GM21737 (cell line): ENCODE measurements at regions not wholly inside any gene's neighbourhood (a gene's known extent, or its start where the extent isn't known, plus 50 kb on each side); places are given as distances from the start of the nearest gene placed in this dataset.

Experiments used
- ATAC-seq: cut with Tn5 transposase; IDR thresholded peaks from one replicate; pipeline ENCODE4 v1.9.1; 2021; ENCODE audit warnings: mild to moderate bottlenecking, moderate library complexity; ENCODE audit not compliant: unreplicated experiment

DNA sequence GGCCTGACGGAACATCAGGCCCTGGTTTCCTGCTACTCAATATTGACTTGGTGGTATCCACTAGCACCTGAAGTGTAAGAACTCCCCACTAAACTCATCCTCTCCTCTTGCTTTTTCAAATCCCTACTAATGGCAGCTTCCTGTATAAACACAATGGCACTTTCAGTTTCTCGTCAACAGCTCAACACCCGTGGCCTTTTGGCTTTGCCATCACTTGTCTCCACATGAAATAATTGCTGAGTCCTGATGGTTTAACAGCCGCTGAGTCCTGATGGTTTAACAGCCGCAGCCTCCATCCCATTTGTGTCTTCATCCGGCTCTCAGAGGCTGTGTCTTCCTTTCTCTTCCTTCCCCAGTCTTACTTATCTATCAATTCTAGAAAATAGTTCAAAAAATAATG is 261.4 kb upstream of the PITRM1 start:
- ATAC-seq = no peak

- ATAC-seq = no peak
Observed at GRCh38 chr10:3433131-3433530, 260.5 kb upstream of the PITRM1 start.

- no peak for ATAC-seq
Observed at GRCh38 chr10:3432081-3432825, 259.7 kb upstream of the PITRM1 start.

- no peak for ATAC-seq
Observed at GRCh38 chr10:3430501-3430900, 257.9 kb upstream of the PITRM1 start.

DNA sequence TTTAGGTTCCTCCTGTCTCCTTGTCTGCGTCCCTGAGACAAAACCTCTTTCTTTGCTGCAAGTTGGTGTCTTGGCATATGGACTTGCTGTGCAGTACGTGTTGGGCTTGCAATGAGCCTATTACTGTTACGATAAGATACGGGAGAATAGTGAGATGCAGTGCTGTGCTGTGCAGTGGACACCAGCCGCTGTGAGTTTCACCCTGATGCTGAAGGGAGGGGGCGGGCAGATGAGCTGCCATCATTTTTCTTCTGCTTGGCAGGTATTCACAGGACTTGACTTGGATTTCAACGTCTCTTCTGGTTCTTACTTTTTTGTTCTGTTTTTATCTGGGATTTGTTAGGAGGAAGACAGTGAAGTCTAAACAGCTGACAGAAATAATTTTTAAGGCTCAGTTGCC is 257.1 kb upstream of the PITRM1 start:
- ATAC-seq = no peak

GRCh38 chr10:3428826-3429225 is 256.2 kb upstream of the PITRM1 start:
- ATAC-seq = no peak

DNA sequence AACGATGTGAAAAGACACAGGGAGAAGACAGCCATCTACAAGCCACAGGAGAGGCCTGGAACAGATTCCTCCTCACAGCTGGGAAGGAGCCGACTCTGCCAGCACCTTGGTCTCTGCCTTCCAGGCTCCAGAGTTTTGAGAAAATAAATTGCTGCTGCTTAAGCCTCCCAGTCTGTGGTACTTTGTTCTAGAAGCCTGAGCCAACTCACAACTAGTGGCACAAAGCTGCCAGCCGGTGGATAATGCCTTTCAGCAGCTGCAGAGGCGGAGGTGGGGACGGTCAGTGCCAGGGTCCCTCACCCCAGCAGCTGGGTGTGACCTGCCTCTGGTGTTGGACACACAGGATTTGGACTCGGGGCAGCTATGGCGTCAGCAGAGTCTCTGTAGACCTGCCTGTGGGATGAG is 255.4 kb upstream of the PITRM1 start:
- ATAC-seq = no peak

DNA sequence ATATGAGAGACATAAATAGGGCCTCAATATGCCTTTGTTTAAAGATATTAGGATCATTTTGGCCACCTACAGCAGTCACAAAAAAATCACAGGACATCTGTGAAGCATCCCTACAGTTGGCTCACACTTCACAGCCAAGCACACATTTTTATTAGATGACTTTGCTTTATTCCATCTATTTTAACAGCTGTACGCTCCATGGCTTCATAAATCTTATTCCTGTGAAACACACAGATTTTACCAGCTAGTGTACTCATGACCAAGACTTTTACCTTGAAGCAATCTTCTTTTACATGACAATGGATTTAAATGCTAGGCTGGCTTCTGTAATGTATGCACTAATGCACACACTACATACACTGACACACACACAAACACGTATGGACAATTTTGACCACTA is 254.8 kb upstream of the PITRM1 start:
- no peak for ATAC-seq

- ATAC-seq = no peak
Observed at GRCh38 chr10:3426190-3426845, 253.7 kb upstream of the PITRM1 start.

DNA sequence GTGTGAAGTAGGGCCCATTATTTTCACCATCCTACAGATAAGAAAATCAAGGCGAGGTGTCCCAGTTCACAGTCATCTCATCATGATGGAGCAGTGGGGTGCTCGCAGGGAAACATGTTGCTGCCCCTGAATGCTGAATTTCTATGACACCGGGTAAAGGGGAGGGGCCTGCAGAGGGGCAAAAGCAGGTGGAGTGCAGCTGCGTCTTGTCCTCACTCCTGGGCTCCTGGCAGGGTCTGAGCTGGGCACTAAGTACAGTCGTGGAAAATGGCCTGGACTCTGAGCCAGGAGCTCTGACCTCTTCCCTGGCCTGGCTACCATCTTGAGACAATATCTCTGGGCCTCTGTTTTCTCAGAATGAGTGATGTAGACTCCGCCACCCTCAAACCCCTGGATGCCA is 253.1 kb upstream of the PITRM1 start:
- ATAC-seq = no peak

DNA sequence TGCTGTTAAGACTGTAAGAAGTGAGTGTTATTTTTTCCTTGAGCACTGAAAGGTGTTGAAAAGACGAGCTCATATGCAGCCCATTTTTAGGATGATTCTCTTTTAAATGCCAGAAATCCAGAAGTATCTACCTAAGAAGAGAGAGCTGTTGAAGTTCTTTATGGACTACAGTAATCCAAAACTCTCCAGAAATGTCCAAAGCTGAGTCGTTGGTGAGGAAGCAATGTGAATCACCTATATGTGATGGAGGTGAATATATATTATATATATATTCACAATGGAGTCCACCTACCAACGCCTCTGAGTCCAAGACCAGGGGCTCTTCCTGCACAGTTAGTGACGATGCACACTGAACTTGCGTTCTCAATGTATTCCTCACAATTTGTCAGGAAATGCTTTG is 252.7 kb upstream of the PITRM1 start:
- no peak for ATAC-seq

GRCh38 chr10:3424111-3424851 is 251.7 kb upstream of the PITRM1 start:
- ATAC-seq = no peak

DNA sequence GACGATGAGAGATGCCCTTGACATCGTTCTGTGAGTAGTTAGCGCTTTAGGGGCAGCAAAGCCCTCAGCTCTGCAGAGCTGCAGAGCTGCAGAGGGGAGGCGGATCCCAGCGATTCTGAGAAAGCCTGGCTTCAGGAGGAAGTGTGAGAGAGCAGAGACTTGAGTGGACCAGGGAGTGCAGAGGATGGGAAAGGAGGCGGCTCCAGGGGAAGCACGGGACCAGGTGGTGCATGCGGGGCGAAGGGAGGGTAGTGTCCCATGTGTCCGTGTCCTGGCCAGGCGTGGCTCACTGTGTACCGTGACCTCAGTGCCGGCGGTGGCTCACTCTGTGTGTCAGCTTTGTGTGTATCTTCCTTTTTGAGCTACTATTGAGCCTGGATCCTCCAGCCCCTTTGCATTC is 250.8 kb upstream of the PITRM1 start:
- no peak for ATAC-seq

DNA sequence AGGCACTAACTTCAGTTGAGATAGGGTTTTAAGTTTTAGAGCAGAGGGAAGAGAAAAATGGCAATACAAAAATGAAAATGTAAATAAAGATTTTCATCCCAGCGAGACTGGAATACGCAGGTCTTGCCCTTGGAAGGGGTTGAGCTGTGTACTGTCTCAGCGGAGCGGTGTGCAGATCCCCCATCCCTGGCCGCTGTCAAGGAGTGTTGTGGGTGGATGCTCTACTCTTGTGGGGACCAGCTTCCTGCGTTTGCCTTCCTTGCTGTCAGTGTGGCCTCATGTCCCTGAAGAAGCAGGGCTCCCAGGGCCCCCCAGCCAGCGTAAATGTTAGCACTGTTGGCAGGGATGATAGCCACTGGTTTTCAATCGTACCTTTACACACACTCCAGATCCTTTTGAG is 249.7 kb upstream of the PITRM1 start:
- no peak for ATAC-seq

DNA sequence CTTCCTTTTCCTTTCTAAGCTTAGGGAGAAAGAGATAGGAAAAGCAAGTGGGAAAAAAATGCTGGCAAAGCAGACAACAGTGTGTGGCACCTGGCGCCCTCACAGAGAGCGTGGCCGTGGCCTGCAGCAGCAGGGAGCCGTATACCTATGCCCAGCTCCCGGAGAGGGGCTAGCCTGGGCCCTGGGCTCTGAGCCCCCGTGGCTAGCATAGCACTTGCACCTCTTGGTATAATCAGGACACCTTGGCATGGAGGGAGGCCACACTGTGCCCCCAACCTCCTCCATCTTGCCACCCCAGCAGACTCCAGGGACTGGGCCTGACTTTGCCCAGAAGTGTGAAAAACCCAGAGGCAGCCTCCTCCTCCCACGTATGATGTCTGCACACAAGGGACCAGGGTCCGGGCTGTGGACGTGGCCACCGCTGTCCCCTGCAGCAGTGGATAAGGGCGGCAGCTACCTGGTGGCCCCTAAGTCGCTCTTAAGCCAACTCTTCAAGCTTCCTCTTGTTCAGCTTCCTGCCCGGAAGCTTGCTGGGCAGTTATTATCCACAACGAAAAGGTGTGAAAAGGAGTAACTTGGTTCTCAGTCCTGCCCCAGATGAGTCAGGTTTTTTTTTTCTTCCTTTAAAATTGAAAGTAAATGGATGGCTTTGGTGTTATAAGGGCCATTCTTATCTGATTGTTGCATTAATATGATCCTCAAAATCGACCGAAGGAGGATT is 249.1 kb upstream of the PITRM1 start:
- no peak for ATAC-seq

DNA sequence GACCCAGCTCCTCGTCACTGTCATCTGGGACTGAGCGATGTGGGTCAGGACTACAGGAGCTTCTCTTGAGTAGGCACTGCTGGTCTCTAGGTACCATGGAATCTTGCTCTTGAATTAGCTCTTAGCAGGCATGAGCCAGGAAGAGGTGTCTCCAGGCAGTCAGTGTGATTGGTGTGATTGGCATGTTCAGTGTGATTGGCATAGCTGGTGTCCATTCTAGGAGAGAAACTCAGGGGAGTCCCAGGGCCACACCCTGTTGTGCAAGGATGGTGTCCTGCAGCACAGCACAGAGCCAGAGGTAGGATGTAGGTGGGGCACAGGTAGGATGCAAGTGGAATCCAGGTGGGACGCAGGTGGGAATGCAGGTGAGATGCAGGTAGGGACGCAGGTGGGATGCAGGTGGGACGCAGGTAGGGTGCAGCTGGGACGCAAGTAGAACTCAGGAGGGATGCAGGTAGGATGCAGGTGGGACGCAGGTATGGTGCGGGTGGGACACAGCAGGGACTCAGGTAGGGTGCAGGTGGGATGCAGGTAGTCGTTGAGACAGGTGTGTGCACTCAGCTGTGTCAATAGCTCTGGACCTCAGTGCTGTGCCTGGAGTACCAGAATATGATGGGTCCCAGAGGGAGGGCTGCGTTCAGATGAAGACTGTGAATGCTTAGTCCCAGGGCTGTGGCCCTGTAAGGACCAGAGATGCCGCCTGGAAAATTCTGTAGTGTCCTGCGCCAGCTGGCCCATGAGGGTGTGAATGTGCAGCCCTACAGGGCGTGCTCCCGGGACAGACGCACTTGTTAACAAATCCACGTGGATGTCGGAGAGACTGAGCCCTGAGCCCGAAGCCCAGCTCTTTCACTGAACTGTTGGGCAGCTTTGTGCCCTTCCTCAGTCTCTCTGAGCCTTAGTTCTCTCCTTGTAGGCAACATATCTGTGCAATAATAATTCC is 248.2 kb upstream of the PITRM1 start:
- ATAC-seq = no peak

- no peak for ATAC-seq
Observed at GRCh38 chr10:3419719-3420495, 247.3 kb upstream of the PITRM1 start.

DNA sequence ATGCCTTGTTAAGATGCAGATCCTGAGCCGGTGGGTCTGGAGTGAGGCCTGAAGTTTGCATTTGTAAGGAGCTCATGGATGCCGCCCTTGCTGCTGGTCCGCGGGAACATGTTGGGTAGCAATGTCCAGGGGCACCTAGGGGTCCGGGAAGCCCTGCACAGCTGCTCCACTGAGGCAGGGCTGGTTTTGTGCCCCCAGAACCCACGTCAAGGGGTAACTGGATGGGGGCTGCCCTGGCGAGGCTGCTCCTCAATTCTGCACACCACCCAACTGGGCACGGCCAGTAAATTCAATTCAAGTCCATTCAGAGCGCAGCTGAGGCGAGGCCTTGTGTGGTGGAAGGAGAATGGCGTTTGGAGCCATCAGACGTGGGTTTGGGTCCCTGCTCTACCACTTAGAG is 246.3 kb upstream of the PITRM1 start:
- no peak for ATAC-seq

DNA sequence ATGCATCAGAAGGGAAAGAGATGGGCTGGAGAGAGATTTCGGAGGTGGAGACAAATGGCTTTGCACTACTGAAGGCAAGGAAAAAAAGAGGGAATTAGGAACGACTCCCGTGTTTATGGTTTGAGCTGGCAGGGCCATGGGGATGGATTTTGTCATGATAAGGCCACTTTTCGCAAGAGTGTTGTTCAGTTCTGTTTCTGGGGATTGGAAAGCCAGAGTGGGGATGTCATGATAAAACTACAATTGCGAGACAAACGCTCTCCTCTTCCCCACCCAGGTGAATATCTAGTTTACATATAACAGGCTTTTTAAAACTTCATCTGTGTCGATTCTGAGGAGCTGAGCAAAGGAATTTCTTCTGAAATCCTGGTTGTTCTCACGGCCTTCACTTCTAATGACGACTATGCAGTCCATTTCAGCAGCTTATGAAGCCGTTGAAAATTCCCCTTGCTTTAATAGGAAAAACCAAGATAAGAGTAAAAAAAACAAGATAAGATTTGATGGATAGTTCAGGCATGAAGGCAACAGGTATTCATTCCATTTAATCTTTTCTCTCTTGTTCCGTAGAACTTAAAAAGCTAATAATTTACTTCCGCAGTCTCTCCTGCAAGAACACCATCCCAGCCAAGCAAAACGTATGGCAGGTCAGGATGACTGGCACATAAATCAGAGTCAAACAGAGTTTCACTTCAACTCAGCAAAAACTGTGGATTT is 245.6 kb upstream of the PITRM1 start:
- no peak for ATAC-seq
